Neural cell (in vitro differentiated cells): ENCODE measurements at regions not wholly inside any gene's neighbourhood (a gene's known extent, or its start where the extent isn't known, plus 50 kb on each side); places are given as distances from the start of the nearest gene placed in this dataset.

ENCODE experiments used
- CTCF ChIP-seq: fragments of 450-650 bp; IDR thresholded peaks from 2 replicates; pipeline ENCODE4 v1.5.1; 2014; ENCODE audit warnings: antibody characterized with exemption, mild to moderate bottlenecking, moderate library complexity; ENCODE audit not compliant: poor library complexity, severe bottlenecking
- EP300 ChIP-seq: fragments of 450-650 bp; conservative IDR thresholded peaks from 2 replicates; pipeline ENCODE4 v1.6.1; 2014; ENCODE audit warnings: antibody characterized with exemption, mild to moderate bottlenecking, moderate library complexity; ENCODE audit not compliant: poor library complexity, severe bottlenecking
- EZH2 ChIP-seq: fragments of 200-600, 300-800 bp; shearing (Covaris generic), sonication (generic); IDR thresholded peaks from 2 replicates; pipeline ENCODE4 v1.6.1; 2014; ENCODE audit warnings: antibody characterized with exemption, low read length, borderline replicate concordance, mild to moderate bottlenecking; ENCODE audit not compliant: insufficient read depth, poor library complexity, severe bottlenecking
- MXI1 ChIP-seq: fragments of 450-650 bp; conservative IDR thresholded peaks from 2 replicates; pipeline ENCODE4 v1.6.1; 2014; ENCODE audit warnings: antibody characterized with exemption, mild to moderate bottlenecking; ENCODE audit not compliant: poor library complexity, severe bottlenecking
- POLR2AphosphoS5 ChIP-seq: IDR thresholded peaks from 2 replicates; pipeline ENCODE4 v1.6.1; 2012
- RAD21 ChIP-seq: fragments of 450-650 bp; conservative IDR thresholded peaks from 2 replicates; pipeline ENCODE4 v1.6.1; 2014; ENCODE audit warnings: antibody characterized with exemption, mild to moderate bottlenecking, moderate library complexity
- REST ChIP-seq: IDR thresholded peaks from 2 replicates; pipeline ENCODE4 v1.6.1; 2012; ENCODE audit warnings: borderline replicate concordance
- SMC3 ChIP-seq: fragments of 450-650 bp; conservative IDR thresholded peaks from 2 replicates; pipeline ENCODE4 v1.6.1; 2014; ENCODE audit warnings: antibody characterized with exemption, mild to moderate bottlenecking, moderate library complexity; ENCODE audit not compliant: poor library complexity
- TAF1 ChIP-seq: IDR thresholded peaks from 2 replicates; pipeline ENCODE4 v1.6.1; 2012; ENCODE audit warnings: low read depth

- no peak for TF ChIP-seq CTCF
- no peak for TF ChIP-seq EZH2
- TF ChIP-seq SMC3: no peak
- TF ChIP-seq MXI1: no peak
- no peak for TF ChIP-seq REST
- TF ChIP-seq POLR2AphosphoS5: no peak
- no peak for TF ChIP-seq TAF1
- no peak for TF ChIP-seq EP300
- TF ChIP-seq RAD21: no peak
These were observed 1037.7 kb upstream of the SLC39A10 start for GRCh38 chr2:194619366-194619765.
